Stomach (tissue), 4 donors: ENCODE measurements at regions not wholly inside any gene's neighbourhood (a gene's known extent, or its start where the extent isn't known, plus 50 kb on each side); places are given as distances from the start of the nearest gene placed in this dataset.

Source experiments
- POLR2A ChIP-seq, 4 donors: fragments of 450-650 bp; IDR thresholded peaks; one replicate each; pipeline ENCODE4 v1.6.1; 2016; ENCODE audit warnings: antibody characterized with exemption in 4 of 4, control low read depth in 2 of 4, mild to moderate bottlenecking in 1 of 4, moderate library complexity in 1 of 4
- POLR2AphosphoS5 ChIP-seq, 3 donors: sonication (generic); formaldehyde crosslinking; IDR thresholded peaks; one replicate each; pipeline ENCODE4 v1.6.1; 2016; ENCODE audit warnings: antibody characterized with exemption in 3 of 3
- TF ChIP-seq, protein P1 (sequence below), 7 experiments: fragments of 450-650 bp in 4 of 7; fragments of 200-600 bp in 3 of 7; sonication (generic) in 3 of 7; IDR thresholded peaks; one replicate each; pipeline ENCODE4 v1.5.1; 2016 to 2019; ENCODE audit warnings: antibody characterized with exemption in 7 of 7, control low read depth in 2 of 7, mild to moderate bottlenecking in 1 of 7

DNA sequence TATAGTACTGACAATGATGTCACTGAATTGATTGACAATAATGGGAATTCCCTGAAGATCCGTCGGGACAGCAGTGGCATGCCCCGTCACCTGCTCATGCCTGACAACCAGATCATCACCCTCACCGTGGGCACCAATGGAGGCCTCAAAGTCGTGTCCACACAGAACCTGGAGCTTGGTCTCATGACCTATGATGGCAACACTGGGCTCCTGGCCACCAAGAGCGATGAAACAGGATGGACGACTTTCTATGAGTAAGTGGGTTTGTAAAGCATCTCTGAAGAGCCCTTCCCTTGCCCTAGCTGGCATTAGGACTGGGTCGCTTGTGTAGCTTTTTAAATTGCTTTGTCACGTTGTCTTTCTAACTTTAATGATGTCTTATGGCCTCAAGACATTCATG lies 72.7 kb upstream of the WWC1 start:
- TF ChIP-seq, protein P1, sequence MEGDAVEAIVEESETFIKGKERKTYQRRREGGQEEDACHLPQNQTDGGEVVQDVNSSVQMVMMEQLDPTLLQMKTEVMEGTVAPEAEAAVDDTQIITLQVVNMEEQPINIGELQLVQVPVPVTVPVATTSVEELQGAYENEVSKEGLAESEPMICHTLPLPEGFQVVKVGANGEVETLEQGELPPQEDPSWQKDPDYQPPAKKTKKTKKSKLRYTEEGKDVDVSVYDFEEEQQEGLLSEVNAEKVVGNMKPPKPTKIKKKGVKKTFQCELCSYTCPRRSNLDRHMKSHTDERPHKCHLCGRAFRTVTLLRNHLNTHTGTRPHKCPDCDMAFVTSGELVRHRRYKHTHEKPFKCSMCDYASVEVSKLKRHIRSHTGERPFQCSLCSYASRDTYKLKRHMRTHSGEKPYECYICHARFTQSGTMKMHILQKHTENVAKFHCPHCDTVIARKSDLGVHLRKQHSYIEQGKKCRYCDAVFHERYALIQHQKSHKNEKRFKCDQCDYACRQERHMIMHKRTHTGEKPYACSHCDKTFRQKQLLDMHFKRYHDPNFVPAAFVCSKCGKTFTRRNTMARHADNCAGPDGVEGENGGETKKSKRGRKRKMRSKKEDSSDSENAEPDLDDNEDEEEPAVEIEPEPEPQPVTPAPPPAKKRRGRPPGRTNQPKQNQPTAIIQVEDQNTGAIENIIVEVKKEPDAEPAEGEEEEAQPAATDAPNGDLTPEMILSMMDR (IDR thresholded peaks at IDR 0.05) = no peak
- TF ChIP-seq POLR2AphosphoS5 (IDR thresholded peaks at IDR 0.05) (no peak), POLR2A (IDR thresholded peaks at IDR 0.05) (no peak)
